GM10266 (cell line): ENCODE measurements at regions not wholly inside any gene's neighbourhood (a gene's known extent, or its start where the extent isn't known, plus 50 kb on each side); places are given as distances from the start of the nearest gene placed in this dataset.
"Not testable (repeated sequence)": the region's sequence is repeated elsewhere in the genome, so short reads cannot be mapped to it uniquely, and the experiment has no call there.

Experiments
- DNase-seq: peaks from one replicate; pipeline ENCODE4 v3.0.0; 2012; ENCODE audit errors: extremely low spot score
- TF ChIP-seq, protein P1 (sequence below): IDR thresholded peaks from 2 replicates; pipeline ENCODE4 v1.5.1; 2012; ENCODE audit warnings: mild to moderate bottlenecking, low read depth; ENCODE audit not compliant: control insufficient read depth, insufficient read depth; ENCODE audit errors: missing control alignments

DNA sequence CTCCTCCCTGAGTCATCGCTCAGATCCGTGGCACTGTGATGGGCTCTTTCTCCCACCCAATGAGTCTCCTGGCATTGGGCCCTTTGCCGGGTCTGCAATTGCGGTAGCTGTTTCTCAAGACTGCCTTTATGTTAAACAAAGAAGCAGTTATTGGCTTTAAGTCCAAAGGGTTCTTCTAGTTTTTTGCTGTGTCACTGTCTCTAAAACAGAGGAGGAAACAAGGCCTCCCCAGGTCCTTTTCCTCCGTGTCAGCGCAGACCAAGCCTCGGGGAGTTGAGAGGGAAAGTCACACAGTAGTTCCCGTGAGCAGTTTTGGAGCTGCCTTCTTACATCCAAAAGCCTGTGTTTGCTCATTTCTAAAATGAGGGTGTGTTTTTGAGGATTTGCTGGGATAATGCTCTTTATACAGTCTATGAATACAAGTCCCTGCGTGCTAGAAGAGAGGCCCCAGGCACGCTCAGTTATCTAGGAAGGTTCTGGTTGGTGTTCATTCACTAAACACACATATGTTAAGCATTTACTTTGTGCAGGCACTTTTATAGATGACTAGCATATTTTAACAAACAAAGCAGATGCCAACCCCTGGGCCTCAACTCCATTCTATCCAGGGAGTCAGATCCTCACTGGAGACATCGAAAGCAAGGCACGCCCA is 126.0 kb upstream of the PZP start:
- TF ChIP-seq, protein P1, sequence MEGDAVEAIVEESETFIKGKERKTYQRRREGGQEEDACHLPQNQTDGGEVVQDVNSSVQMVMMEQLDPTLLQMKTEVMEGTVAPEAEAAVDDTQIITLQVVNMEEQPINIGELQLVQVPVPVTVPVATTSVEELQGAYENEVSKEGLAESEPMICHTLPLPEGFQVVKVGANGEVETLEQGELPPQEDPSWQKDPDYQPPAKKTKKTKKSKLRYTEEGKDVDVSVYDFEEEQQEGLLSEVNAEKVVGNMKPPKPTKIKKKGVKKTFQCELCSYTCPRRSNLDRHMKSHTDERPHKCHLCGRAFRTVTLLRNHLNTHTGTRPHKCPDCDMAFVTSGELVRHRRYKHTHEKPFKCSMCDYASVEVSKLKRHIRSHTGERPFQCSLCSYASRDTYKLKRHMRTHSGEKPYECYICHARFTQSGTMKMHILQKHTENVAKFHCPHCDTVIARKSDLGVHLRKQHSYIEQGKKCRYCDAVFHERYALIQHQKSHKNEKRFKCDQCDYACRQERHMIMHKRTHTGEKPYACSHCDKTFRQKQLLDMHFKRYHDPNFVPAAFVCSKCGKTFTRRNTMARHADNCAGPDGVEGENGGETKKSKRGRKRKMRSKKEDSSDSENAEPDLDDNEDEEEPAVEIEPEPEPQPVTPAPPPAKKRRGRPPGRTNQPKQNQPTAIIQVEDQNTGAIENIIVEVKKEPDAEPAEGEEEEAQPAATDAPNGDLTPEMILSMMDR = no peak

DNA sequence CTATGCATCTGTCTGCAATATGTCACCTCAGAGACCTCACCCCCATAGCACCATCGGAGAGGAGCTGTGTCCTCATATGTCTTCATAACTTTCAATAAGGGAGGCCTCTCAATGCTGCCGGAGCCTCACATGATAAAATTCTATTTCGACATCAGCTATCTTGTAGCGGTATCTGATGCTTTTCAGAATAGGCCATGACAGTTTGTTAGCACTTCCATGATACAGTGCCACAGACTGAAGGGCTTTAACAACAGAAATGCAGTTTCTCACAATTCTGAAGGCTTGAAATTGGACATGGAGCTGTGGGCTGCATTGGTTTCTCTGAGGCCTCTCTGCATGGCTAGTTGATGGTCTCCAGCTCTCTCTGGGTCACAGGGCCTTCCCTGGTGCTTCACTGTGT is 125.0 kb upstream of the PZP start:
- TF ChIP-seq, protein P1 = no peak

More for the DNA sequence above, 126.0 kb upstream of the PZP start:
- no peak for DNase-seq

DNA sequence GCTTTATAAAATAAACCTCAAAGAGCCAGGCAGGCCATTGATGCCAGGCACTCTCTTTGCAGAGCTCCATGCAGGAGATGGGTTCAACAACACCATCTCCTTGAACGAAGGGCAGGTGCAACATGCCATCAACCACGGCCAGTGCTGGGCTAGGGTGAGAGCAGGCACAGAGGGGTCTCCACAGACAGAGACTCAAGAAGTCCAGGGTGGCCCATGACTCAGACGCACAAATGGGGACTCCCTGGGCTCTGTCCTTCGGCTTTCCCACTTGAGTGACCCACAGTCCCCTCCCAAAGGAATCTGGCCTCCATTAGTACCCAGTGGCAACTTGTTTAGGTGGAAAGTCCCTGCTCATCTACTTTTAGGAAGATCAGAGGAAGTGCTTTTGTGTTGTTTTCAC is 124.4 kb upstream of the PZP start:
- DNase-seq = no peak

More for the DNA sequence above, 125.0 kb upstream of the PZP start:
- DNase-seq = no peak

GRCh38 chr12:9331218-9331626 is 123.0 kb upstream of the PZP start:
- TF ChIP-seq, protein P1 = peak; percentile 96
- DNase-seq = peak; percentile 70

More for the DNA sequence above, 124.4 kb upstream of the PZP start:
- TF ChIP-seq, protein P1 = no peak

- no peak for DNase-seq
- TF ChIP-seq, protein P1 = no peak
These were observed 120.8 kb upstream of the PZP start for GRCh38 chr12:9329019-9329418.

DNA sequence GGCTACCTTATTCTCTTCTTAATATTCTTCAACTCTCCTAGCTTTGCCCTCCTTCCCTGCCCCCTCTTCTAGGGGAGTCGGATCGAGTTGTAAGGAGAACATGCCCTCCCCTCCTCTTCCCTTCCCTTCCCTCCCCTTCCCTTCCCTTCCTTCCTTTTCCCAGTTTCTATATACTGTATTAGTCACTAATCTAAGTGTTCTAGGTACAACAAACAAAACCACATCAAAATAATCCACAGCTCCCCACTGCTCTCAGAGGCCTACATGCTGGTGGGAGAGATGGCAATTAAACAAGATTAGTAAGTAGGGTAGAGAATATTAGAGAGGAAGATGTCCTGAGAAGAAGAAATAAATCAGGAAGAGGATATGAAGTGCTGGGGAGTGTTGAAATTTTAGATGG is 119.9 kb upstream of the PZP start:
- TF ChIP-seq, protein P1 = no peak
- DNase-seq = no peak

- DNase-seq = no peak
- TF ChIP-seq, protein P1 = no peak
These were observed 119.1 kb upstream of the PZP start for GRCh38 chr12:9327320-9327719.

- DNase-seq = not testable (repeated sequence)
These were observed 118.7 kb upstream of the PZP start for GRCh38 chr12:9326849-9327248.
